Lung (tissue), 11 donors: ENCODE measurements at regions not wholly inside any gene's neighbourhood (a gene's known extent, or its start where the extent isn't known, plus 50 kb on each side); places are given as distances from the start of the nearest gene placed in this dataset.
"Not testable (repeated sequence)": the region's sequence is repeated elsewhere in the genome, so short reads cannot be mapped to it uniquely, and the experiment has no call there.

Experiments used
- ATAC-seq: fragments of 200-7000 bp; cut with Tn5 transposase; one replicate; pipeline ENCODE4 v1.9.1; 2020; ENCODE audit warnings: moderate number of reproducible peaks; ENCODE audit not compliant: insufficient read depth, low FRiP score
- DNase-seq, 3 donors: peaks; one replicate each; pipeline ENCODE4 v3.0.0-alpha.2; 2013 to 2017
- H3K27ac ChIP-seq, 2 donors: one replicate each; pipeline ENCODE4 v1.5.1; 2013; ENCODE audit warnings: mild to moderate bottlenecking in 2 of 2, moderate library complexity in 2 of 2, control low read depth in 1 of 2, inconsistent platforms in 1 of 2, low read depth in 1 of 2, low read length in 1 of 2
- H3K27me3 ChIP-seq, 3 donors: one replicate each; pipeline ENCODE4 v1.5.1; 2013; ENCODE audit warnings: low read length in 2 of 3; ENCODE audit not compliant: control insufficient read depth in 3 of 3, insufficient read depth in 3 of 3
- H3K36me3 ChIP-seq, 4 donors: one replicate each; pipeline ENCODE4 v1.5.1; 2013; ENCODE audit warnings: low read length in 4 of 4, mild to moderate bottlenecking in 1 of 4, moderate library complexity in 1 of 4; ENCODE audit not compliant: control insufficient read depth in 4 of 4, insufficient read depth in 4 of 4
- H3K4me1 ChIP-seq, 5 donors: one replicate each; pipeline ENCODE4 v1.5.1; 2013; ENCODE audit warnings: low read length in 5 of 5, mild to moderate bottlenecking in 2 of 5, moderate library complexity in 1 of 5; ENCODE audit not compliant: control insufficient read depth in 5 of 5, insufficient read depth in 5 of 5
- H3K4me3 ChIP-seq: one replicate; pipeline ENCODE4 v1.5.1; 2013; ENCODE audit warnings: mild to moderate bottlenecking, control low read depth, moderate library complexity
- H3K9ac ChIP-seq, 2 donors: one replicate each; pipeline ENCODE4 v1.5.1; 2013; ENCODE audit warnings: low read length in 2 of 2, control low read depth in 1 of 2; ENCODE audit not compliant: insufficient read depth in 1 of 2
- H3K9me3 ChIP-seq, 4 donors: one replicate each; pipeline ENCODE4 v1.5.1; 2013; ENCODE audit warnings: low read length in 3 of 4, mild to moderate bottlenecking in 1 of 4, moderate library complexity in 1 of 4; ENCODE audit not compliant: control insufficient read depth in 4 of 4, insufficient read depth in 3 of 4
- CTCF ChIP-seq: IDR thresholded peaks from 2 replicates; pipeline ENCODE4 v1.5.1; 2012; ENCODE audit warnings: mild to moderate bottlenecking; ENCODE audit errors: control extremely low read depth, extremely low read depth
- WGBS, 2 donors: extraction: QIAGEN DNeasy Blood & Tissue Kit; methylation state at CpG; one replicate each; pipeline ENCODE4 v1.1.7; 2013; 5-methylcytosine and 5-hydroxymethylcytosine counted together
- donor health status: control.
- donor health status: control.
- donor health status: Bipolar disorder and iron deficiency.
- donor health status: healthy.
- donor health status: DM: yes; HTN: yes; CAD: no.

DNA sequence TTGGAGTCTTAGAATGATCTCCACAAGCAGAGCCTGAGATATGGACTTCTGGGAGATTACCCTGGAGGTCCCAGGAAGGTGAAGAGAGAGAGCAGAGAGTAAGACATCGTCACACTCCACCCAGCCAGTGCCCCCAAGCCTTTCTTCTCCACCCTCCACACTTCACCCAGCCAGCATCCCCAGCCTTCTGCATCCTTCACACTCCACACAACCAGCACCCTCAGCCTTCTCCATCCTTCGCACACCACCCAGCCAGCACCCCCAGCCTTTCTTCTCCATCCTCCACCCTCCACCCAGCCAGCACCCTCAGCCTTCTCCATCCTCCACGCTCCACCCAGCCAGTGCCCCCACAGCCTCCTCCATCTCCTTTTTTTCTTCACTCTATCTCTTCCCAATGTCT lies 603.9 kb upstream of the B3GAT1 start:
- ATAC-seq (no peak), DNase-seq (no peak)
- H3K4me1 ChIP-seq, result no peaks in the 10 kb centered on the region
- no peak overlapping the region for H3K27ac ChIP-seq
- no peak for TF ChIP-seq CTCF
- no peak overlapping the region for H3K4me3 ChIP-seq
- no peaks in the 10 kb centered on the region for H3K36me3 ChIP-seq
- no peaks in the 10 kb centered on the region for H3K27me3 ChIP-seq
- WGBS, 2 donors, result 81 to 82% methylated on average over 3 of the region's 3 CpGs
- no peak overlapping the region for H3K9ac ChIP-seq
- H3K9me3 ChIP-seq, result peaks cover 0 to 6% (median 3%) of the 10 kb centered on the region in 4 donors

DNA sequence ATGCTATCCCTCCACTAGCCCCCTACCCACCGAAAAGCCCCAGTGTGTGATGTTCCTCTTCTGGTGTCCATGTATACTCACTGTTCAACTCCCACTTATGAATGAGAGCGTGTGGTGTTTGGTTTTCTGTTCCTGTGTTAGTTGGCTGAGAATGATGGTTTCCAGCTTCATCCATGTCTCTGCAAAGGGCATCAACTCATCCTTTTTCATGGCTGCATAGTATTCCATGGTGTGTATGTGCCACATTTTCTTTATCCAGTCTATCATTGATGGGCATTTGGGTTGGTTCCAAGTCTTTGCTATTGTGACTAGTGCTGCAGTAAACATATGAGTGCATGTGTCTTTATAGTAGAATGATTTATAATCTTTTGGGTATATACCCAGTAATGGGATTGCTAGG lies 599.3 kb upstream of the B3GAT1 start:
- H3K27ac ChIP-seq, H3K36me3 ChIP-seq, H3K9me3 ChIP-seq, ATAC-seq, H3K4me3 ChIP-seq, H3K27me3 ChIP-seq, H3K4me1 ChIP-seq, H3K9ac ChIP-seq, DNase-seq: not testable (repeated sequence)
- 94 to 97% methylated on average over 2 of the region's 2 CpGs for WGBS, 2 donors

- Histone ChIP-seq H3K4me3 (no peak overlapping the region), H3K9ac (no peak overlapping the region), H3K36me3 (no peaks in the 10 kb centered on the region), H3K27ac (no peak overlapping the region), H3K4me1 (peaks cover 0 to 8% (median 0%) of the 10 kb centered on the region in 5 donors), H3K27me3 (peaks cover 0 to 2% (median 0%) of the 10 kb centered on the region in 3 donors), H3K9me3 (peaks cover 0 to 4% (median 0%) of the 10 kb centered on the region in 4 donors)
- WGBS, 2 donors, result 74 to 79% methylated on average over 6 of the region's 6 CpGs
- ATAC-seq, result no peak
- no peak for DNase-seq
- TF ChIP-seq CTCF, result no peak
Observed at GRCh38 chr11:135009125-135009524, 597.1 kb upstream of the B3GAT1 start.

DNA sequence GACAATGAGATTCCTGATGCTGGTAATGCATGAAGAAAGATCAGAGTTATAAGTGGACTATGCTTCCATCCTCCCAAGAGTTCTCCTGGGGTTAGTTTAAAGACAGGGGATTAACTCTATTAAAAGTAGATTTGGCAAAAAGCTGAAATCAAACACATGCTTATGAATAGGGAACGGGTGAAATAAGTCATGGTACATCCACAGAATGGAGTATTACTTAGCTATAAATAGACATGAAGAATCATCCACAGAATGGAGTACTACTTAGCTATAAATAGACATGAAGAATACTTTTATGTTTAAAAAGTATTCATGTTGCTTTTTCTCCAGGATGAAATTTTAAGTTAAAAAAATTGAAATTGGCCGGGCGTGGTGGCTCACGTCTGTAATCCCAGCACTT lies 596.4 kb upstream of the B3GAT1 start:
- Histone ChIP-seq H3K4me3 (no peak overlapping the region), H3K4me1 (peaks cover 0 to 8% (median 0%) of the 10 kb centered on the region in 5 donors), H3K9me3 (peaks cover 0 to 4% (median 0%) of the 10 kb centered on the region in 4 donors), H3K27me3 (peaks cover 0 to 2% (median 0%) of the 10 kb centered on the region in 3 donors), H3K36me3 (no peaks in the 10 kb centered on the region), H3K9ac (no peak overlapping the region), H3K27ac (no peak overlapping the region)
- no peak for TF ChIP-seq CTCF
- no peak for DNase-seq
- no peak for ATAC-seq
- WGBS, 2 donors, result 89 to 93% methylated on average over 4 of the region's 4 CpGs
